HG02884 (cell line): ENCODE measurements at regions not wholly inside any gene's neighbourhood (a gene's known extent, or its start where the extent isn't known, plus 50 kb on each side); places are given as distances from the start of the nearest gene placed in this dataset.
"Not testable (repeated sequence)": the region's sequence is repeated elsewhere in the genome, so short reads cannot be mapped to it uniquely, and the experiment has no call there.

Experiments
- ATAC-seq: cut with Tn5 transposase; IDR thresholded peaks from one replicate; pipeline ENCODE4 v1.9.1; 2021; ENCODE audit warnings: mild to moderate bottlenecking, moderate library complexity; ENCODE audit not compliant: unreplicated experiment

DNA sequence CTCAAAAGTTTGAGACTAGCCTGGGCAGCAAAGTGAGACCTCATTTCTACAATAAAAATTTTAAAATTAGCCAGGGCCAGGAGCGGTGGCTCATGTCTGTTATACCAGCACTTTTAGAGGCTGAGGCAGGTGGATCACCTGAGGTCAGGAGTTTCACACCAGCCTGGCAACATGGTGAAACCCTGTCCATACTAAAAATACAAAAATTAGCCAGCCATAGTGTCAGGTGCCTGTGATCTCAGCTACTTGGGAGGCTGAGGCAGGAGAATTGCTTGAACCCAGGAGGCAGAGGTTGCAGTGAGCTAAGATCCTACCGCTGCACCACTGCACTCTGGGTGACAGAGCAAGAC, 85.1 kb upstream of the MAP4 start:
- ATAC-seq, result not testable (repeated sequence)

DNA sequence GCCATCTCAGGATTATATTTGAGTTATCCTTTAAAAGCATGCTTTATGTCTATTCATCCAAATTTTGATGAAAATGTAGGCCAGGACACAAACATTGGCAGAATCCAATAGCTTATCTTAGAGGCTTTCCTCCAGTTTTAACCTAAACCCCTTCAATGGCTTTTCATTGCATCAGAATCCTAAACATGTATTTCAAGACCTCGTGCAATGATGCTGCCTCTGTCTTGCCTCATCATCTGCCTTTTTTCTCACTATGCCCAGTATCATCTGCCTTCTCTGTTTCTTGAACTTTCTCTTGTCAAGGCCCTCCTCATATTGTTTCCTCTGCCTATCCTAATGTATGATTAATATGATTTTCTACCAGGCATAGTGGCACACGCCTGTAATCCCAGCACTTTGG, 76.1 kb upstream of the MAP4 start:
- no peak for ATAC-seq

GRCh38 chr3:48090166-48090939, 74.1 kb upstream of the MAP4 start:
- ATAC-seq, result no peak

GRCh38 chr3:48088749-48089466, 72.7 kb upstream of the MAP4 start:
- peak; percentile 87 for ATAC-seq

DNA sequence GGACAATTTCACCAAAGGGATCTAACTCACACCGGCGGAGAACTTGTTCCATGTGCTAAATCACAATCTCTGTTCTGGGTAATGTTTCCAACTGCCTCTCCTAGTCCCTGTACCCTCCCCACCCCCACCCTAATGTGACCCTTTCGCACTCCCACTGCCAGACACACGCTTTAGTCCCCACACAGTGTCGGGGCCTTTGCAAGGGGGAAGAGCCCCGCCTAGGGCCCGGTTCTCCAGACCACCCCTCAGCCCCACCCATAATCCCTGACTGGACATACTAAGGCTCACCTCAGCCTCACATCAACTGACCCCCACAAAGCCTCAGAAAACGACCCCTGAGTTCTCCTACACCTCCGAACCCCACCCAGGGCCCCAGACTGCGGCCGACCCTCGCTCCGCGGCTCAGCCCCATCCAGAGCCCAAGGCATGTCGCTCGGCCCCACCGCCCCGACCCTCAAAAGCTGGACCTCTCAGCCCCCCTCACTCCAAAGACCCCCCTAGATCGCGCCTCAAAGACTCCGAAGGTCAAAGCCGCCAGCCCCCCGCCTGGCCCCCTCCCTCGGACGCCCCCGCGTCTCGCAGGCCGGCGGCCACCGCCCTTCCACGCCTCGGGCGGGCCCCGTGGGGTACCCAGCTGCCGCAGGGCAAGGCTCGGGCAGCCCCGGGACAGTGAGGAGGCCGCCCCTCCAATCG, 72.0 kb upstream of the MAP4 start:
- ATAC-seq, result peak; percentile 24

GRCh38 chr3:48086705-48087104, 70.5 kb upstream of the MAP4 start:
- ATAC-seq, result no peak

- no peak for ATAC-seq
These were observed 68.7 kb upstream of the MAP4 start for GRCh38 chr3:48084929-48085328.

- ATAC-seq, result no peak
These were observed 68.0 kb upstream of the MAP4 start for GRCh38 chr3:48084170-48084569.

GRCh38 chr3:48082580-48083184, 66.5 kb upstream of the MAP4 start:
- ATAC-seq, result no peak

DNA sequence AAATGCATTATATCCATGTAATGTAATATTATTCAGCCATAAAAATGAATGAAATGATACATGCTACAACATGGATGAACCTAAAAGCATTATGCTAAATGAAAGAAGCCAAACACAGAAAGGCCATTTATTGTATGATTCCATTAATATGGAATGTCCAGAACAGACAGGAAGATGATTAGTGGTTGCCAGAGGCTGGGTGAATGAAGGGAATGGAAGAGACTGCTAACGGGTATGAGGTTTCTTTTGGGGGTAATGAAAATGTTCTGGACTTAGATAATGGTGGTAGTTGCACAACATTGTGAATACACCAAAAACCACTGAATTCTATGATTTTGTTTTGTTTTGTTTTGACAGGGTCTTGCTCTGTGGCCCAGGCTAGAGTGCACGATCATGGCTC, 61.6 kb upstream of the MAP4 start:
- no peak for ATAC-seq

DNA sequence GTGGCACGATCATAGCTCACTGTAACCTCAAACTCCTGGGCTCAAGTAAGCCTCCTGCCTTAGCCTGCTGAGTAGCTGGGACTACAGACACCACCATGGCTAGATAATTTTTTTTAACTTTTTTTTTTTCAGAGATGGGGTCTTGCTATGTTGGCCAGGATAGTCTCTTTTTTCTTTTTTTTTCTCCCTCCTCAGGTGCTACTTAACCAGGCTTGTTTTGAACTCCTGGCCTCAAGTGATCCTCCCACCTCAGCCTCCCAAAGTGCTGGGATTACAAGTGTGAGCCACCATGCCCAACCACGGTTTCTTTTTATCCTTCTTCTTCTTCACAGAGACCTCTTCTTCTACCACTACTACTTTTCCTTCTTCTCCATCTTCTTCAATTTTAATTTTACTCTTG, 53.8 kb upstream of the MAP4 start:
- ATAC-seq, result no peak

DNA sequence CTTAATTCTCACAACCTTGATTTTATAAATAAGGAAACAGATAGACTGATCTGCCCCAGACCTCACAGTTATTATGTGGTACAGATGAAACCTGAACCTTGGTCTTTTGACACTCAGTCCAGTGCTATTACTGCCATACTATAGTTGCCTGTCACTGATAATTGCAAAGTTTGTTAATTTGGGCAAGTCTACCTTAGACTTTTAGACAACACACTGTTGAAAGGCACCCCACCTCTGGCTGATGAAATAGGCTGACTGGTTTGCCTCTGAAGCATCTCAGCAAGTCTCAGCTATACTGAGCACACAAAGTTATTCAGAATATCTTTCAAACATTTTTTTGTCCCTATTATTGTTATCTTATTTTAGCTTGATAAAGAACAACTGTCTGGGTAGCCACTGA, 53.1 kb upstream of the MAP4 start:
- ATAC-seq, result no peak

DNA sequence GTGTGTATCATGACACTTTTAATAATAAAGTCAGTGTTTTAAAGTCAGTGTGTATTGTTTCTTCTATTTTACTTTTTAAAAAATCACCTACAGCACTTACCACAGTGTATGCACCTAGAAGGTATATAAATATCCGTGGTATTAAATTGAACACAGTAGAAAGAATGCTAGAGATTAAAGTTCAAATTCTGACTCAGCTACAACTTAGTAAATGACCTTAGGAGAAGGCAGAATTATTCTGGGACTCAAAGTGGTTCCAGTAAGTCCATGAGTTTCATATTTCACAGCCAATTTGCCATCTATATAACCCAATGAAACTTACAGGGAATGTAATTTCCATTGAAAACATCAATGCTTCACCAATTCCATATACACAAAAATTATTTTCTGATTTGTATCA, 52.7 kb upstream of the MAP4 start:
- ATAC-seq, result no peak

DNA sequence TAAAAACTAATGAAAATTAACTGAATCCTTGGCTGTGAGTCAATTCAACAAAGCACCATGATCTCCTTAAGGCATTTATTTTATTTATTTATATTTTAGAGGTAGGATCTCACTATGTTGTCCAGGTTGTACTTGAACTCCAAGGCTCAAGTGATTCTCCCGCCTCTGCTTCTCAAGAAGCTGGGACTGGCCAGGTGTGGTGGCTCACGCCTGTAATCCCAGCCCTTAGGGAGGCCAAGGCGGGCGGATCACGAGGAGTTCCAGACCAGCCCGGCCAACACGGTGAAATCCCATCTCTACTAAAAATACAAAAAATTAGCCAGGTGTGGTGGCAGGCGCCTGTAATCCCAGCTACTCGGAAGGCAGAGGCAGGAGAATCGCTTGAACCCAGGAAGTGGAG, 52.1 kb upstream of the MAP4 start:
- not testable (repeated sequence) for ATAC-seq

GRCh38 chr3:48067271-48067670, 51.1 kb upstream of the MAP4 start:
- no peak for ATAC-seq
